ENCODE measurements at regions not wholly inside any gene's neighbourhood (a gene's known extent, or its start where the extent isn't known, plus 50 kb on each side); places are given as distances from the start of the nearest gene placed in this dataset.

DNA sequence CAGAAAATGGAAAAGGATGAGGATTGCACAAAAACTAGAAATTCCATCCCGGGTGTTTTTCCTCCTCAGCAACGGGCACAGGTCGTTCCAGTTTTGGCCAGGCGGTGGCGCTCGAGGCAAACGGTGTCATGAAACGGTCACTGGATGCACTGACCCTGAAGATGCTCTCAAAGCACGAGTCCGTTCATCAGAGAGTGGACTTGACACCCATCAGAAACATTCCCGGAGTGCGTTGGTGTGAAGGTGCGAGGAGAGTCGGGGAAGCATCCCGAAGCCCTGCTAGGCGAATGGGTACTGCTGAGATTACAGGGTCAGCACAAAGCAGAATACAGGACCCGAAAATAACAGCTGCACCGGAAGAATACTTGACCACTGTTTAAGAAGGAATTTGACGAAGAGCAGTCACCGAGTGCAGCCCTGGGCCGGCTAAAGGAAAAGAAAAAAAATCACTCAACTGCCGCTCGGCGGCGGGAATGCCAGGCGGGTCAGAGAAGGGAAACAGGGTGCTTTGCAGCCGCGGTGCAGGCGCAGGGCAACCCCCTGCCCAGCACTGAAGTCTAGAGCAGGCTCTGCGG lies 71.7 kb upstream of the ETS2 start:
- intact Hi-C loops (cut with DNase I; ENCODE audit: low total_unique reads) (loop anchor here (1.0 to 5.0 kb wide), 3 partner anchors 68 to 404 kb away; no protein-coding TSS in a partner anchor), in situ Hi-C loops (cut with MboI; ENCODE audit: low sequenced_read_pairs in 4 of 4) (loop anchor here (5.0 to 10.0 kb wide), 3 partner anchors 391 to 408 kb away; no protein-coding TSS in a partner anchor)
- Histone ChIP-seq H3K27ac (peak overlapping the region; percentile 17 to 44 (median 36)), H3K4me1 (peaks cover 5 to 6% of the 10 kb centered on the region in 2 donors), H3K9me3 (no peaks in the 10 kb centered on the region), H3K36me3 (no peaks in the 10 kb centered on the region), H3K4me3 (peak overlapping the region; percentile 30 to 34 (median 32)), H3K27me3 (peaks cover 0 to 3% (median 0%) of the 10 kb centered on the region in 3 donors)
- TF ChIP-seq, protein P1, sequence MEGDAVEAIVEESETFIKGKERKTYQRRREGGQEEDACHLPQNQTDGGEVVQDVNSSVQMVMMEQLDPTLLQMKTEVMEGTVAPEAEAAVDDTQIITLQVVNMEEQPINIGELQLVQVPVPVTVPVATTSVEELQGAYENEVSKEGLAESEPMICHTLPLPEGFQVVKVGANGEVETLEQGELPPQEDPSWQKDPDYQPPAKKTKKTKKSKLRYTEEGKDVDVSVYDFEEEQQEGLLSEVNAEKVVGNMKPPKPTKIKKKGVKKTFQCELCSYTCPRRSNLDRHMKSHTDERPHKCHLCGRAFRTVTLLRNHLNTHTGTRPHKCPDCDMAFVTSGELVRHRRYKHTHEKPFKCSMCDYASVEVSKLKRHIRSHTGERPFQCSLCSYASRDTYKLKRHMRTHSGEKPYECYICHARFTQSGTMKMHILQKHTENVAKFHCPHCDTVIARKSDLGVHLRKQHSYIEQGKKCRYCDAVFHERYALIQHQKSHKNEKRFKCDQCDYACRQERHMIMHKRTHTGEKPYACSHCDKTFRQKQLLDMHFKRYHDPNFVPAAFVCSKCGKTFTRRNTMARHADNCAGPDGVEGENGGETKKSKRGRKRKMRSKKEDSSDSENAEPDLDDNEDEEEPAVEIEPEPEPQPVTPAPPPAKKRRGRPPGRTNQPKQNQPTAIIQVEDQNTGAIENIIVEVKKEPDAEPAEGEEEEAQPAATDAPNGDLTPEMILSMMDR (IDR thresholded peaks at IDR 0.05 in 4 of 5, conservative IDR thresholded peaks at IDR 0.05 in 1 of 5): peak; percentile 76 to 96 (median 92)
- no peak for TF ChIP-seq POLR2A (IDR thresholded peaks at IDR 0.05)
- ATAC-seq (peak; percentile 87 to 94), DNase-seq (peak; percentile 64 to 72)

DNA sequence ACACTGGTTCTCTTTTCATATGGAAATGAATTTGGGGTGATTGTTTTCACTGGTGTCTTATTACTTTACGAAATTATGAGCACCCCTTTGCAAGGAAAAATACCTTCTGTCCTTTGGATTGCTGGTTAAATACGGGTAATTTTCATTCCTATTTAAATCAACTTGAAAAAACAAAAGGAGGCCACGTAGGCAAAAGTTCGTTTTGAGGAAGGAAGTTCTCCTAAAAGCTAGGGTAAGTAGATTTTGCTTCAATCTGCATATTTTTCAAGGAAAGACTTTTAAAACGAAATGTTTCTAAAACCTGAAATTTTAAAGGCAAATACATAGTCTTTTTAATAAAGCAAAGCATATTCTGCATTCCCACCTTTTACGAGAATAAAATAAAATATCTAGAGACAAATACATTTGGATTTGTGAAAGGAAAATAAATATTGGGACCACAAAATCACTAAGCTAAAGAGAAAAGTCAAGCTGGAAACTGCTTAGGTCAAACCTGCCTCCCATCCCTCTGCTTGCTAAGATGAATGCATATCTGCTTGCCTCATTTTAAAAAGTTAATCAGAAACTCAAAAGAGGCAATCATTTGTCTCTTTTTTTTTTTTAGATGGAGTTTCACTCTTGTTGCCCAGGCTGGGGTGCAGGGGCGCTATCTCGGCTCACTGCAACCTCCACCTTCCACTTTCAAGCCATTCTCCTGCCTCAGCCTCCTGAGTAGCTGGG lies 70.9 kb upstream of the ETS2 start:
- Histone ChIP-seq H3K36me3 (no peaks in the 10 kb centered on the region), H3K27ac (peak overlapping the region; percentile 17 to 44 (median 36)), H3K4me1 (peaks cover 5 to 6% of the 10 kb centered on the region in 2 donors), H3K9me3 (no peaks in the 10 kb centered on the region), H3K27me3 (peaks cover 0 to 3% (median 0%) of the 10 kb centered on the region in 3 donors), H3K4me3 (peak overlapping the region in 2 of 4 donors; percentile 30 to 34)
- ATAC-seq (no peak), DNase-seq (no peak)
- in situ Hi-C loops (cut with MboI; ENCODE audit: low sequenced_read_pairs in 4 of 4) (loop anchor here (5.0 to 10.0 kb wide), 4 partner anchors 72 to 407 kb away; partner anchors contain the start of gene ETS2 (in 1 of the 4)), intact Hi-C loops (cut with DNase I; ENCODE audit: low total_unique reads) (loop anchor here (1.0 to 5.0 kb wide), 4 partner anchors 67 to 403 kb away; no protein-coding TSS in a partner anchor)
- no peak for TF ChIP-seq POLR2A (IDR thresholded peaks at IDR 0.05)
- TF ChIP-seq, protein P1 (IDR thresholded peaks at IDR 0.05 in 4 of 5, conservative IDR thresholded peaks at IDR 0.05 in 1 of 5): no peak

DNA sequence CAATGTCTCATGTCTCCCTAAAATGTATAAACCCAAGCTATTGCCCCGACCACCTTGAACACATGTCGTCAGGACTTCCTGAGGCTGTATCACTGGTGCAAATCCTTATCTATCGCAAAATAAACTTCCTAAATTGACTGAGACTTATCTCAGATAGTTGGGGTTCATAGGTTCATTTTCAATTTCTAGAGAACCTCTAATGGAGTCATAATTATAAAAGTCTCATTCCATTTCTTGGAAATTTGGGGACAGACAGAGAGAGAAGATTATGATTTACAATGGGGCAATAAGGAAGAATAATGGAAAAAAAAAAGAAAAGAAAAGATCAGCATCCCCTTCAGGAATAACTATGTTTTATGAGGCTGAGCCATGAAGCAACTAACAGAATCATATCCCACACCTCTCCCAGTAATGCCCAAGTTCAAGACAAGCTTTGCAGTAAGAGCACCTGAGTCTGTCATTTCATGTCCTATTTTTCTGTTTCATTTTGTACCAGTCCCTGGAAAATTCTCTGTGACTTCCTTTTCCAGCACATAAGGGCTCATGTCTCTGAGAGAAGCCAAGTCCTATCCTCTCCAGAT lies 70.0 kb upstream of the ETS2 start:
- no peaks in the 10 kb centered on the region for H3K36me3 ChIP-seq
- in situ Hi-C loops (cut with MboI; ENCODE audit: low sequenced_read_pairs in 4 of 4): loop anchor here in 2 of 4 donors (5.0 to 10.0 kb wide), 2 partner anchors 72 to 389 kb away; partner anchors contain the start of gene ETS2 (in 1 of the 2)
- no peak for TF ChIP-seq POLR2A (IDR thresholded peaks at IDR 0.05)
- TF ChIP-seq, protein P1 (IDR thresholded peaks at IDR 0.05 in 4 of 5, conservative IDR thresholded peaks at IDR 0.05 in 1 of 5): no peak
- peaks cover 5 to 6% of the 10 kb centered on the region in 2 donors for H3K4me1 ChIP-seq
- no peaks in the 10 kb centered on the region for H3K9me3 ChIP-seq
- no peak overlapping the region for H3K4me3 ChIP-seq
- DNase-seq: no peak
- peaks cover 0 to 3% (median 0%) of the 10 kb centered on the region in 3 donors for H3K27me3 ChIP-seq
- no peak for ATAC-seq
- intact Hi-C loops (cut with DNase I; ENCODE audit: low total_unique reads): loop anchor here (5.0 kb wide), 1 partner anchor 287 kb away; no protein-coding TSS in a partner anchor
- H3K27ac ChIP-seq: no peak overlapping the region

DNA sequence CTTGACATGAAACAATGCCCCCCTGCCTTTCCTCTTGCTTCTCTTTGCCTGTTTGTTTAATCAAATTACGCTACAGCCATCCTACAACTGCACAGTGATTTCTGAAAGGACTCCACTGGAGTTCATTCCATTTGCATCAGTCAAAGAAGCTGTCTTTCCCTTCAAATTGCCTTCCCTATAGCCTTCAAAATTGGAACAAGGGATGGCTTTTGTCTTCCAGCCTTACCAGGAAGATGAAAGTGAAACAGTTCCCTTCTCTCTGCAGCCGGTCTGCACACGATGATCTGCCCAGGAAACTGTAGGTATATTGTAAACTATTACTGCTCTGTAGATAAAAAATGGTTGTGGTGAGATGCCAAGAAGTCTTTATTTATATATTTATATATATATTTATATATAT lies 65.6 kb upstream of the ETS2 start:
- DNase-seq (no peak), ATAC-seq (no peak)
- in situ Hi-C loops (cut with MboI; ENCODE audit: low sequenced_read_pairs in 4 of 4): no loop called here
- TF ChIP-seq, protein P1 (IDR thresholded peaks at IDR 0.05 in 4 of 5, conservative IDR thresholded peaks at IDR 0.05 in 1 of 5): no peak
- TF ChIP-seq POLR2A (IDR thresholded peaks at IDR 0.05): no peak
- Histone ChIP-seq H3K36me3 (no peaks in the 10 kb centered on the region), H3K27ac (no peak overlapping the region), H3K27me3 (peaks cover 0 to 3% (median 0%) of the 10 kb centered on the region in 3 donors), H3K9me3 (no peaks in the 10 kb centered on the region), H3K4me1 (no peaks in the 10 kb centered on the region), H3K4me3 (no peak overlapping the region)
- intact Hi-C loops (cut with DNase I; ENCODE audit: low total_unique reads): no loop called here
